HCT116 (cell line): ENCODE measurements at regions not wholly inside any gene's neighbourhood (a gene's known extent, or its start where the extent isn't known, plus 50 kb on each side); places are given as distances from the start of the nearest gene placed in this dataset.

ENCODE experiments used
- ATAC-seq: fragments of 200-7000 bp; cut with Tn5 transposase; 2 replicates; pipeline ENCODE4 v1.9.1; 2020; ENCODE audit warnings: mild to moderate bottlenecking, moderate library complexity
- BruUV-seq: library from RNA; stranded (reverse); fragments of 400-500 nt; replicated peaks from 2 replicates; lab custom pipeline; 2021; lab: Mats Ljungman, UMichigan
- CTCF ChIA-PET: fragments of 300-600 bp; sonication (Branson Sonifier 250); formaldehyde crosslinking; loops from one replicate; lab custom pipeline; 2021; ENCODE audit warnings: antibody characterized with exemption; lab: Charles Lee
- POLR2A ChIA-PET: fragments of 300-600, 350-600 bp; sonication (Branson Sonifier 250); formaldehyde crosslinking; loops from one replicate; lab custom pipeline; 2021; ENCODE audit warnings: antibody characterized with exemption; lab: Charles Lee
- RAD21 ChIA-PET, 2 experiments: fragments of 300-600 bp; sonication (Branson Sonifier 250); formaldehyde crosslinking; loops; one replicate each; lab custom pipeline; 2023; ENCODE audit warnings: low total read pairs in 2 of 2; ENCODE audit not compliant: uncharacterized antibody in 2 of 2, unreplicated experiment in 2 of 2, low non-redundant PET in 1 of 2; lab: Charles Lee
- DNase-seq: peaks from one replicate; pipeline ENCODE4 v3.0.0-alpha.2; 2010; ENCODE audit warnings: low read depth, low spot score
- H2AFZ ChIP-seq: fragments of 200-600 bp; shearing (Covaris generic), sonication (generic); 2 replicates; pipeline ENCODE4 v1.6.1; 2017; ENCODE audit warnings: low read depth, mixed run types, mixed read lengths, antibody characterized with exemption, low read length; ENCODE audit not compliant: poor library complexity, severe bottlenecking
- H3K27ac ChIP-seq: 2 replicates; pipeline ENCODE4 v1.5.1; 2012; ENCODE audit warnings: low read depth, low read length
- H3K27me3 ChIP-seq: fragments of 200-600 bp; sonication (generic); 2 replicates; pipeline ENCODE4 v1.6.1; 2016; ENCODE audit warnings: mixed run types, low read length, mixed read lengths; ENCODE audit not compliant: insufficient read depth
- H3K36me3 ChIP-seq, 2 experiments: fragments of 200-500 bp in 1 of 2; fragments of 200-600 bp in 1 of 2; sonication (Bioruptor generic) in 1 of 2; sonication (generic) in 1 of 2; 2 replicates each; pipeline versions ENCODE4 v1.5.1 to v1.6.1; 2014 to 2016; ENCODE audit warnings: low read length in 2 of 2, inconsistent platforms in 1 of 2, mixed read lengths in 1 of 2, mixed run types in 1 of 2; ENCODE audit not compliant: insufficient read depth in 2 of 2, control insufficient read depth in 1 of 2
- H3K4me1 ChIP-seq, 2 experiments: fragments of 200-600 bp in 1 of 2; sonication (generic) in 1 of 2; 2 replicates each; pipeline versions ENCODE4 v1.5.1 to v1.6.1; 2012 to 2017; ENCODE audit warnings: low read length in 2 of 2, inconsistent platforms in 1 of 2, mild to moderate bottlenecking in 1 of 2, mixed read lengths in 1 of 2, mixed run types in 1 of 2, moderate library complexity in 1 of 2; ENCODE audit not compliant: insufficient read depth in 2 of 2, control insufficient read depth in 1 of 2
- H3K4me2 ChIP-seq: fragments of 200-600 bp; sonication (generic); 2 replicates; pipeline ENCODE4 v1.6.1; 2017; ENCODE audit warnings: mixed run types, low read length, mixed read lengths
- H3K4me3 ChIP-seq, 2 experiments: fragments of 200-600 bp in 1 of 2; sonication (generic) in 1 of 2; replicated peaks in 1 of 2; 2 replicates each; pipeline ENCODE4 v1.5.1; 2011 to 2016; ENCODE audit warnings: low read length in 2 of 2, control low read depth in 1 of 2, low read depth in 1 of 2, mild to moderate bottlenecking in 1 of 2, mixed read lengths in 1 of 2, mixed run types in 1 of 2
- H3K79me2 ChIP-seq: fragments of 200-600 bp; sonication (generic); 2 replicates; pipeline ENCODE4 v1.6.1; 2017; ENCODE audit warnings: mild to moderate bottlenecking, mixed run types, low read length, moderate library complexity, mixed read lengths; ENCODE audit not compliant: insufficient read depth
- H3K9ac ChIP-seq: fragments of 200-600 bp; sonication (generic); 2 replicates; pipeline ENCODE4 v1.6.1; 2016; ENCODE audit warnings: low read length, mixed read lengths
- H3K9me2 ChIP-seq: fragments of 200-600 bp; sonication (generic), shearing (Covaris generic); 2 replicates; pipeline ENCODE4 v1.6.1; 2017; ENCODE audit warnings: mixed run types, mild to moderate bottlenecking, moderate library complexity; ENCODE audit not compliant: insufficient read depth
- H3K9me3 ChIP-seq, 2 experiments: fragments of 200-500 bp in 1 of 2; fragments of 200-600 bp in 1 of 2; sonication (Bioruptor generic) in 1 of 2; sonication (generic) in 1 of 2; 2 replicates each; pipeline ENCODE4 v1.6.1; 2014 to 2017; ENCODE audit warnings: low read length in 2 of 2, mixed read lengths in 2 of 2, inconsistent platforms in 1 of 2, low read depth in 1 of 2, mild to moderate bottlenecking in 1 of 2, mixed run types in 1 of 2, moderate library complexity in 1 of 2; ENCODE audit not compliant: control insufficient read depth in 1 of 2, insufficient read depth in 1 of 2
- H4K20me1 ChIP-seq: fragments of 200-600 bp; sonication (generic), shearing (Covaris generic); 2 replicates; pipeline ENCODE4 v1.6.1; 2017; ENCODE audit warnings: mixed run types, mild to moderate bottlenecking, moderate library complexity; ENCODE audit not compliant: insufficient read depth
- ATF3 ChIP-seq: IDR thresholded peaks from 2 replicates; pipeline ENCODE4 v1.6.1; 2012
- CBX3 ChIP-seq: IDR thresholded peaks from 2 replicates; pipeline ENCODE4 v1.6.1; 2012; ENCODE audit warnings: low read depth
- CEBPB ChIP-seq: IDR thresholded peaks from 2 replicates; pipeline ENCODE4 v1.6.1; 2012; ENCODE audit warnings: low read depth
- CTCF ChIP-seq, 3 experiments: fragments of 200-600 bp in 1 of 3; sonication (generic) in 1 of 3; IDR thresholded peaks in 2 of 3; conservative IDR thresholded peaks in 1 of 3; 2 replicates each; pipeline ENCODE4 v1.5.1; 2012 to 2017; ENCODE audit warnings: low read depth in 2 of 3, low read length in 2 of 3, antibody characterized with exemption in 1 of 3, borderline replicate concordance in 1 of 3, control low read depth in 1 of 3, mild to moderate bottlenecking in 1 of 3, mixed read lengths in 1 of 3, mixed run types in 1 of 3, moderate library complexity in 1 of 3; ENCODE audit not compliant: insufficient read depth in 1 of 3
- EGR1 ChIP-seq: IDR thresholded peaks from 2 replicates; pipeline ENCODE4 v1.6.1; 2012; ENCODE audit warnings: low read depth
- ELF1 ChIP-seq: IDR thresholded peaks from 2 replicates; pipeline ENCODE4 v1.6.1; 2012; ENCODE audit warnings: low read depth, borderline replicate concordance
- EZH2phosphoT487 ChIP-seq: fragments of 200-600 bp; IDR thresholded peaks from 2 replicates; pipeline ENCODE4 v1.6.1; 2018; ENCODE audit warnings: antibody characterized with exemption, borderline replicate concordance
- FOSL1 ChIP-seq: IDR thresholded peaks from 2 replicates; pipeline ENCODE4 v1.6.1; 2012; ENCODE audit warnings: low read depth
- JUND ChIP-seq: IDR thresholded peaks from 2 replicates; pipeline ENCODE4 v1.6.1; 2012
- POLR2A ChIP-seq: IDR thresholded peaks from 2 replicates; pipeline ENCODE4 v1.7.0; 2011; ENCODE audit warnings: borderline replicate concordance; ENCODE audit not compliant: insufficient read depth, insufficient read length; ENCODE audit errors: extremely low read depth
- RAD21 ChIP-seq: IDR thresholded peaks from 2 replicates; pipeline ENCODE4 v1.6.1; 2012; ENCODE audit warnings: low read depth, mild to moderate bottlenecking
- TCF7L2 ChIP-seq: IDR thresholded peaks from 2 replicates; pipeline ENCODE4 v1.7.0; 2011; ENCODE audit warnings: borderline replicate concordance, inconsistent platforms; ENCODE audit not compliant: insufficient read depth, insufficient read length; ENCODE audit errors: extremely low read depth
- ZBTB33 ChIP-seq: IDR thresholded peaks from 2 replicates; pipeline ENCODE4 v1.6.1; 2011; ENCODE audit warnings: mild to moderate bottlenecking, low read length, moderate library complexity; ENCODE audit not compliant: insufficient replicate concordance; ENCODE audit errors: extremely low read depth
- ZFX ChIP-seq: fragments of 450-650 bp; IDR thresholded peaks from 2 replicates; pipeline ENCODE4 v1.6.1; 2017
- ZNF274 ChIP-seq: fragments of 200-500 bp; sonication (Bioruptor generic); IDR thresholded peaks from 2 replicates; pipeline ENCODE4 v1.6.1; 2014; ENCODE audit warnings: mild to moderate bottlenecking, low read depth, low read length, inconsistent platforms
- intact Hi-C: fragments of 100-400 bp; cut with micrococcal nuclease; formaldehyde crosslinking; loops from 2 replicates; pipeline ENCODE4 v1.10.0; 2022

- Histone ChIP-seq H3K4me1 (no peaks in the 10 kb centered on the region), H2AFZ (no peak overlapping the region), H4K20me1 (no peaks in the 10 kb centered on the region), H3K79me2 (no peaks in the 10 kb centered on the region), H3K9me2 (no peaks in the 10 kb centered on the region), H3K9ac (no peak overlapping the region), H3K9me3 (peaks cover 8 to 12% of the 10 kb centered on the region in 2 experiments; a peak in 3 of 4 replicates), H3K27ac (no peak overlapping the region), H3K27me3 (no peaks in the 10 kb centered on the region), H3K4me3 (no peak overlapping the region), H3K4me2 (no peak overlapping the region), H3K36me3 (no peaks in the 10 kb centered on the region)
- no TSS peak for BruUV-seq
- ATAC-seq (no peak), DNase-seq (no peak)
- ChIA-PET POLR2A (no interaction called here), RAD21 (no interaction called here), CTCF (no interaction called here)
- intact Hi-C loops, result no loop called here
- TF ChIP-seq ELF1, result no peak
These were observed 259.1 kb upstream of the ARPP21 start for GRCh38 chr3:35380196-35380595.

GRCh38 chr3:35383216-35383615 lies 256.1 kb upstream of the ARPP21 start:
- intact Hi-C loops, result no loop called here
- H3K4me1 ChIP-seq, result no peaks in the 10 kb centered on the region
- H3K4me3 ChIP-seq, result no peak overlapping the region
- no peak overlapping the region for H3K27ac ChIP-seq
- no peaks in the 10 kb centered on the region for H3K9me2 ChIP-seq
- H3K9me3 ChIP-seq, result peaks cover 3 to 15% of the 10 kb centered on the region in 2 experiments; a peak in 3 of 4 replicates
- no TSS peak for BruUV-seq
- H4K20me1 ChIP-seq, result no peaks in the 10 kb centered on the region
- H3K4me2 ChIP-seq, result no peak overlapping the region
- ChIA-PET CTCF (no interaction called here), RAD21 (no interaction called here), POLR2A (no interaction called here)
- no peaks in the 10 kb centered on the region for H3K27me3 ChIP-seq
- no peak for DNase-seq
- no peak for ATAC-seq
- H3K36me3 ChIP-seq, result no peaks in the 10 kb centered on the region
- H3K9ac ChIP-seq, result no peak overlapping the region
- no peaks in the 10 kb centered on the region for H3K79me2 ChIP-seq
- no peak overlapping the region for H2AFZ ChIP-seq
- TF ChIP-seq EGR1 (no peak), ZNF274 (no peak), FOSL1 (no peak), RAD21 (no peak), POLR2A (no peak), CBX3 (no peak), ATF3 (no peak), TCF7L2 (no peak), ELF1 (no peak), CTCF (IDR thresholded peaks at IDR 0.05 in 2 of 3, conservative IDR thresholded peaks at IDR 0.05 in 1 of 3; ENCODE audit: borderline replicate concordance in 1 of 3, insufficient read depth in 1 of 3, low read depth in 2 of 3, low read length in 2 of 3) (no peak), JUND (no peak), EZH2phosphoT487 (no peak), ZFX (no peak), CEBPB (no peak), ZBTB33 (no peak)
